Right ventricle myocardium superior (tissue), 1 donor: ENCODE measurements at regions not wholly inside any gene's neighbourhood (a gene's known extent, or its start where the extent isn't known, plus 50 kb on each side); places are given as distances from the start of the nearest gene placed in this dataset.

ENCODE experiments used
- ATAC-seq: fragments of 200-7000 bp; cut with Tn5 transposase; one replicate; pipeline ENCODE4 v1.9.1; 2020; ENCODE audit warnings: mild to moderate bottlenecking; ENCODE audit not compliant: poor library complexity
- DNase-seq: peaks from one replicate; pipeline ENCODE4 v3.0.0-alpha.2; 2020
- intact Hi-C: fragments of 100-400 bp; cut with DNase I; formaldehyde crosslinking; loops from one replicate; pipeline ENCODE4 v1.11.2; 2022
- donor health status: DM: no; HTN: yes; CAD: no; lungs with severe emphysema.

- ATAC-seq (no peak), DNase-seq (no peak)
- intact Hi-C loops = no loop called here
Measured at GRCh38 chr3:72191209-72191960, 406.4 kb upstream of the PROK2 start.

- no peak for DNase-seq
- ATAC-seq = no peak
- intact Hi-C loops = no loop called here
Measured at GRCh38 chr3:72190050-72190449, 405.1 kb upstream of the PROK2 start.

- ATAC-seq = no peak
- intact Hi-C loops = no loop called here
- no peak for DNase-seq
Measured at GRCh38 chr3:72189339-72189738, 404.4 kb upstream of the PROK2 start.

GRCh38 chr3:72188536-72188935 is 403.6 kb upstream of the PROK2 start:
- DNase-seq (no peak), ATAC-seq (no peak)
- intact Hi-C loops = no loop called here

DNA sequence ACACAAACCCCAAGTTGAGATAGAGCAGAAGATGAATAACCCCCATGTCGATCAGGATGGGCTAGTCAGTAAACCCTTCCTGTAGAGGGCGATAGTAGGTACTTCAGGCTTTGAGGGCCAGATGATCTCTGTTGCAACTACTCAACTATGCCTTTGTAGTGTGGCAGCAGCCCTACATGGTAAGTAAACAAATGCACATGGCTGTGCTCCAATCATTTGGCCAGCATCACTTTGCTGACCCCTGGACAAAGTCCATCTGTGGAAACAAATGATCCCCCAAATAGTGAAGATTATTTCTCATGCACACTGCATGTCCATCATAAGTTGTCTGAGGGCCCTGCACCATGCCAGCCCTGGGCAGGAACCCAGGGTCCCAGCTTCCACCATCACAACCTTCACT is 402.2 kb upstream of the PROK2 start:
- ATAC-seq (no peak), DNase-seq (no peak)
- intact Hi-C loops = no loop called here

GRCh38 chr3:72186400-72186855 is 401.5 kb upstream of the PROK2 start:
- intact Hi-C loops = no loop called here
- ATAC-seq (no peak), DNase-seq (no peak)

- intact Hi-C loops = no loop called here
- no peak for ATAC-seq
- no peak for DNase-seq
Measured at GRCh38 chr3:72185549-72186399, 400.8 kb upstream of the PROK2 start.

GRCh38 chr3:72183489-72183888 is 398.5 kb upstream of the PROK2 start:
- ATAC-seq (no peak), DNase-seq (no peak)
- intact Hi-C loops = no loop called here

- intact Hi-C loops = no loop called here
- no peak for DNase-seq
- ATAC-seq = no peak
Measured at GRCh38 chr3:72182206-72182605, 397.3 kb upstream of the PROK2 start.

DNA sequence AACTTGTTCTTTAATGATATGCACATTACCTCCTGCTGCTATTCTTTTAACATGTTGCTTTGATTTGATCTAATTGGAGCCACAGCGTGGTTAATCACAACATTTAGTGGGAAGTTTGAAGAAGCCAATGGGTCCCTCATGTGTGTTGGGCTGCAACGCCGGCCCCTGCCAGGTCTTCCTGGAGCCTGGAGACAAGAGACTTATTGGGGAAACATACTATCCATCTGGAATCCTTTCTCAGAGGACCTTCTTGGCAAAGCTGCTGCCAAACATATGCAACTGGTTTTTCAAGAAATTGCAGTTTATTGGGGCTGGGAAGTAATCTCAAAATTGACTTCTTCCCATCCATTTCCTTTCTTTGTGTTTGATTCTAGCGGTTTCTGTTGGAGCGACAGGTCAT is 396.3 kb upstream of the PROK2 start:
- no peak for ATAC-seq
- no peak for DNase-seq
- intact Hi-C loops = no loop called here

GRCh38 chr3:72180405-72180804 is 395.5 kb upstream of the PROK2 start:
- DNase-seq (no peak), ATAC-seq (no peak)
- intact Hi-C loops = no loop called here

GRCh38 chr3:72179107-72179464 is 394.1 kb upstream of the PROK2 start:
- intact Hi-C loops = no loop called here
- DNase-seq (no peak), ATAC-seq (no peak)

- no peak for ATAC-seq
- no peak for DNase-seq
- intact Hi-C loops = no loop called here
Measured at GRCh38 chr3:72178463-72179106, 393.6 kb upstream of the PROK2 start.

- ATAC-seq = peak; percentile 70
- DNase-seq = peak; percentile 67
- intact Hi-C loops = no loop called here
Measured at GRCh38 chr3:72177075-72178050, 392.4 kb upstream of the PROK2 start.

GRCh38 chr3:72176537-72177041 is 391.6 kb upstream of the PROK2 start:
- ATAC-seq (no peak), DNase-seq (no peak)
- intact Hi-C loops = no loop called here

GRCh38 chr3:72175296-72175858 is 390.4 kb upstream of the PROK2 start:
- DNase-seq (no peak), ATAC-seq (no peak)
- intact Hi-C loops = no loop called here

GRCh38 chr3:72174890-72175289 is 389.9 kb upstream of the PROK2 start:
- no peak for ATAC-seq
- intact Hi-C loops = no loop called here
- DNase-seq = no peak

DNA sequence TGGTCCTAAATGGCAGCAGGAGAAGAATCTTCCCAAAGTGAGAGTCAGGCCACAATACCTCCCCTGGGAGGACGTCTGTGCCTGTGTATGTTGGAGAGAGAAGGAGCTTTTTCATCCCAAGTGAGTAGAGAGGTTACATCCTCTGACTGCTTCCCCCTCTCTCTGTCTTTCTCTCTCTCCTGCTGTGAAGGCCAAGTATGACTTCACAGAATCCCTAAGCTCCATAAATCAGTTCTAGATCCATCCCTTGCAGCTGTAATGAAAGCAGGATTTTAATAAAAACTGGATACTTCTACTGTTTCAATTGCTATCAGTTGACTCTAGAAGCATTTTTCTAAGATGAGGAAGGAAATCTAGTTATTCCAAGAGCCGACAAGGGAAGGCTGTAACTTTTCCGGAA is 389.1 kb upstream of the PROK2 start:
- intact Hi-C loops = no loop called here
- ATAC-seq (no peak), DNase-seq (no peak)
